ENCODE measurements at regions not wholly inside any gene's neighbourhood (a gene's known extent, or its start where the extent isn't known, plus 50 kb on each side); places are given as distances from the start of the nearest gene placed in this dataset.

- intact Hi-C loops (cut with micrococcal nuclease) = no loop called here
- Histone ChIP-seq H3K27ac (ENCODE audit: low read length in 2 of 2) (no peak overlapping the region), H3K9ac (ENCODE audit: low read length) (no peak overlapping the region), H3K27me3 (replicated peaks in 1 of 4; ENCODE audit: control extremely low read depth in 1 of 4, control insufficient read depth in 3 of 4, insufficient read depth in 4 of 4, low read length in 3 of 4) (no peaks in the 10 kb centered on the region), H3K4me1 (ENCODE audit: control insufficient read depth in 2 of 2, insufficient read depth in 2 of 2, low read length in 2 of 2) (no peaks in the 10 kb centered on the region), H3K4me3 (ENCODE audit: control extremely low read depth in 1 of 5, extremely low read depth in 1 of 5, insufficient read depth in 1 of 5, low read depth in 2 of 5, low read length in 4 of 5) (no peak overlapping the region), H3K9me3 (ENCODE audit: control extremely low read depth in 1 of 3, control insufficient read depth in 2 of 3, insufficient read depth in 1 of 3, low read length in 2 of 3) (no peaks in the 10 kb centered on the region), H4K20me1 (ENCODE audit: control insufficient read depth, insufficient read depth, low read length, poor library complexity, severe bottlenecking) (no peaks in the 10 kb centered on the region), H3K4me2 (replicated peaks; ENCODE audit: low read depth, low read length, poor library complexity, severe bottlenecking) (no peak overlapping the region), H3K79me2 (ENCODE audit: control insufficient read depth, insufficient read depth, low read length) (no peaks in the 10 kb centered on the region), H3K36me3 (replicated peaks in 1 of 2; ENCODE audit: control extremely low read depth in 1 of 2, control insufficient read depth in 1 of 2, extremely low read depth in 1 of 2, insufficient read depth in 2 of 2, low read length in 1 of 2) (no peaks in the 10 kb centered on the region), H2AFZ (ENCODE audit: insufficient read depth, low read depth, low read length, poor library complexity, severe bottlenecking) (no peak overlapping the region)
- Mint-ChIP-seq H3K4me1 (no peaks in the 10 kb centered on the region), H3K9me3 (ENCODE audit: insufficient read depth) (no peaks in the 10 kb centered on the region), H3K4me3 (no peak overlapping the region), H3K27ac (no peak overlapping the region), H3K27me3 (no peaks in the 10 kb centered on the region)
- CTCF ChIA-PET = no interaction called here
- 80% methylated on average over 1 of the region's 3 CpGs for WGBS (ENCODE audit: insufficient coverage)
- ATAC-seq (ENCODE audit: low read depth) = no peak
- no peak for DNase-seq
- no peak for TF ChIP-seq CTCF (IDR thresholded peaks at IDR 0.05)
- no peak for TF ChIP-seq EZH2 (IDR thresholded peaks at IDR 0.05; ENCODE audit: borderline replicate concordance, insufficient read depth, low read depth, low read length, poor library complexity, severe bottlenecking)
- POLR2A ChIA-PET = no interaction called here
Measured at GRCh38 chr9:73577848-73578247, 426.2 kb downstream of the ANXA1 start.

GRCh38 chr9:73579823-73580222 lies 428.2 kb downstream of the ANXA1 start:
- intact Hi-C loops (cut with micrococcal nuclease) = no loop called here
- Mint-ChIP-seq H3K4me3 (no peak overlapping the region), H3K27me3 (no peaks in the 10 kb centered on the region), H3K4me1 (no peaks in the 10 kb centered on the region), H3K27ac (no peak overlapping the region), H3K9me3 (ENCODE audit: insufficient read depth) (no peaks in the 10 kb centered on the region)
- H4K20me1 ChIP-seq (ENCODE audit: control insufficient read depth, insufficient read depth, low read length, poor library complexity, severe bottlenecking) = no peaks in the 10 kb centered on the region
- ChIA-PET POLR2A (no interaction called here), CTCF (no interaction called here)
- H3K27ac ChIP-seq (ENCODE audit: low read length in 2 of 2) = no peak overlapping the region
- ATAC-seq (ENCODE audit: low read depth) (no peak), DNase-seq (no peak)
- no peaks in the 10 kb centered on the region for H3K4me1 ChIP-seq (ENCODE audit: control insufficient read depth in 2 of 2, insufficient read depth in 2 of 2, low read length in 2 of 2)
- H3K9me3 ChIP-seq (ENCODE audit: control extremely low read depth in 1 of 3, control insufficient read depth in 2 of 3, insufficient read depth in 1 of 3, low read length in 2 of 3) = no peaks in the 10 kb centered on the region
- H3K36me3 ChIP-seq (replicated peaks in 1 of 2; ENCODE audit: control extremely low read depth in 1 of 2, control insufficient read depth in 1 of 2, extremely low read depth in 1 of 2, insufficient read depth in 2 of 2, low read length in 1 of 2) = no peaks in the 10 kb centered on the region
- no peak overlapping the region for H3K4me2 ChIP-seq (replicated peaks; ENCODE audit: low read depth, low read length, poor library complexity, severe bottlenecking)
- H2AFZ ChIP-seq (ENCODE audit: insufficient read depth, low read depth, low read length, poor library complexity, severe bottlenecking) = no peak overlapping the region
- H3K27me3 ChIP-seq (replicated peaks in 1 of 4; ENCODE audit: control extremely low read depth in 1 of 4, control insufficient read depth in 3 of 4, insufficient read depth in 4 of 4, low read length in 3 of 4) = no peaks in the 10 kb centered on the region
- no peak overlapping the region for H3K9ac ChIP-seq (ENCODE audit: low read length)
- no peak for TF ChIP-seq EZH2 (IDR thresholded peaks at IDR 0.05; ENCODE audit: borderline replicate concordance, insufficient read depth, low read depth, low read length, poor library complexity, severe bottlenecking)
- H3K4me3 ChIP-seq (ENCODE audit: control extremely low read depth in 1 of 5, extremely low read depth in 1 of 5, insufficient read depth in 1 of 5, low read depth in 2 of 5, low read length in 4 of 5) = no peak overlapping the region
- H3K79me2 ChIP-seq (ENCODE audit: control insufficient read depth, insufficient read depth, low read length) = no peaks in the 10 kb centered on the region
- no CpG with 5 or more reads among the region's 2 CpGs for WGBS (ENCODE audit: insufficient coverage)
